A673 (cell line): ENCODE measurements at regions not wholly inside any gene's neighbourhood (a gene's known extent, or its start where the extent isn't known, plus 50 kb on each side); places are given as distances from the start of the nearest gene placed in this dataset.

Experiments
- BruUV-seq: library from RNA; stranded (reverse); fragments of 400-500 nt; replicated peaks from 2 replicates; lab custom pipeline; 2021; lab: Mats Ljungman, UMichigan
- CTCF ChIA-PET: fragments of 300-600 bp; sonication (Branson Sonifier 250); formaldehyde crosslinking; loops from one replicate; lab custom pipeline; 2022; ENCODE audit warnings: antibody characterized with exemption; lab: Charles Lee
- POLR2A ChIA-PET: fragments of 300-600 bp; sonication (Branson Sonifier 250); formaldehyde crosslinking; loops from one replicate; lab custom pipeline; 2022; ENCODE audit warnings: antibody characterized with exemption; ENCODE audit not compliant: low non-redundant PET; lab: Charles Lee
- DNase-seq: peaks from one replicate; pipeline ENCODE4 v3.0.0-alpha.2; 2015; ENCODE audit warnings: low spot score
- H3K27ac ChIP-seq: fragments of 200-600 bp; sonication (generic); 2 replicates; pipeline ENCODE4 v1.5.1; 2016; ENCODE audit warnings: mixed run types, low read depth, mild to moderate bottlenecking, mixed read lengths, antibody characterized with exemption, low read length; ENCODE audit not compliant: poor library complexity, severe bottlenecking
- H3K27me3 ChIP-seq: fragments of 200-600 bp; sonication (generic); replicated peaks from 2 replicates; pipeline ENCODE4 v1.6.1; 2017; ENCODE audit warnings: mixed run types, low read depth, mild to moderate bottlenecking, mixed read lengths, antibody characterized with exemption, low read length; ENCODE audit not compliant: insufficient read depth, poor library complexity
- H3K36me3 ChIP-seq: fragments of 200-600 bp; sonication (generic); 2 replicates; pipeline ENCODE4 v1.6.1; 2016; ENCODE audit warnings: mixed run types, mild to moderate bottlenecking, mixed read lengths, antibody characterized with exemption, low read length; ENCODE audit not compliant: insufficient read depth, poor library complexity, severe bottlenecking
- H3K4me1 ChIP-seq: fragments of 200-600 bp; sonication (generic); 2 replicates; pipeline ENCODE4 v1.6.1; 2017; ENCODE audit warnings: mixed run types, mild to moderate bottlenecking, mixed read lengths, antibody characterized with exemption, low read length; ENCODE audit not compliant: insufficient read depth, poor library complexity, severe bottlenecking
- H3K4me3 ChIP-seq: fragments of 200-600 bp; sonication (generic); 2 replicates; pipeline ENCODE4 v1.5.1; 2016; ENCODE audit warnings: low read depth, mixed run types, mild to moderate bottlenecking, mixed read lengths, low read length; ENCODE audit not compliant: poor library complexity, severe bottlenecking
- H3K9me3 ChIP-seq: fragments of 200-600 bp; sonication (generic); 2 replicates; pipeline ENCODE4 v1.6.1; 2016; ENCODE audit warnings: mixed run types, low read depth, mild to moderate bottlenecking, mixed read lengths, antibody characterized with exemption, low read length; ENCODE audit not compliant: poor library complexity, severe bottlenecking
- EZH2 ChIP-seq: fragments of 200-600 bp; sonication (generic); IDR thresholded peaks from 2 replicates; pipeline ENCODE4 v1.6.1; 2017; ENCODE audit warnings: borderline replicate concordance, low read depth, mild to moderate bottlenecking, mixed read lengths, antibody characterized with exemption, low read length; ENCODE audit not compliant: poor library complexity, severe bottlenecking
- intact Hi-C: fragments of 100-400 bp; cut with micrococcal nuclease; formaldehyde crosslinking; loops from one replicate; pipeline ENCODE4 v1.10.0; 2022; ENCODE audit not compliant: unreplicated experiment
- TF ChIP-seq, protein P1 (sequence below): fragments of 300-800, 200-600 bp; sonication (generic); conservative IDR thresholded peaks from 2 replicates; pipeline ENCODE4 v1.5.1; 2017; ENCODE audit warnings: low read depth, mild to moderate bottlenecking, antibody characterized with exemption, low read length, moderate library complexity, mixed read lengths

DNA sequence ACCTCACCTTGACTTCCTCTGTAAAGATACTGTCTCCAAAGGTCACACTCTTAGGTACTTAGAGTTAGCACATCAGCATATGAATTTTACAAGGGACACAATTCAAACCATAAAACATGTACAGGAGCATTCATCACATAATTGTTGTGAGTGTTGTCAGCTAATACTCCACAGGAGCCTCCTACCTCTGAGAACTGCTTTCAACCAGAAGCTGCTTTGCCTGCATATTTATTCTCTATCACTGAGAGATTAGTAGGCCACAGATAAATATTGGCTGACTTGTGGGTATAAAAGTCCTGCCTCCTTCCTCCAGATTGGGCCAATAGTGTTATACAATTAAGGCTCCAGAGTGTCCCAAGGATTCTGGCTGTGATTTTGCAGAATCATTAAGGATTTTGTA is 1207.0 kb downstream of the XPNPEP1 start:
- ChIA-PET CTCF (no interaction called here), POLR2A (no interaction called here)
- intact Hi-C loops, result no loop called here
- DNase-seq, result no peak
- Histone ChIP-seq H3K4me1 (no peaks in the 10 kb centered on the region), H3K9me3 (peaks cover 3% of the 10 kb centered on the region), H3K36me3 (no peaks in the 10 kb centered on the region), H3K27me3 (no peaks in the 10 kb centered on the region), H3K4me3 (no peak overlapping the region), H3K27ac (no peak overlapping the region)
- TF ChIP-seq, protein P1, sequence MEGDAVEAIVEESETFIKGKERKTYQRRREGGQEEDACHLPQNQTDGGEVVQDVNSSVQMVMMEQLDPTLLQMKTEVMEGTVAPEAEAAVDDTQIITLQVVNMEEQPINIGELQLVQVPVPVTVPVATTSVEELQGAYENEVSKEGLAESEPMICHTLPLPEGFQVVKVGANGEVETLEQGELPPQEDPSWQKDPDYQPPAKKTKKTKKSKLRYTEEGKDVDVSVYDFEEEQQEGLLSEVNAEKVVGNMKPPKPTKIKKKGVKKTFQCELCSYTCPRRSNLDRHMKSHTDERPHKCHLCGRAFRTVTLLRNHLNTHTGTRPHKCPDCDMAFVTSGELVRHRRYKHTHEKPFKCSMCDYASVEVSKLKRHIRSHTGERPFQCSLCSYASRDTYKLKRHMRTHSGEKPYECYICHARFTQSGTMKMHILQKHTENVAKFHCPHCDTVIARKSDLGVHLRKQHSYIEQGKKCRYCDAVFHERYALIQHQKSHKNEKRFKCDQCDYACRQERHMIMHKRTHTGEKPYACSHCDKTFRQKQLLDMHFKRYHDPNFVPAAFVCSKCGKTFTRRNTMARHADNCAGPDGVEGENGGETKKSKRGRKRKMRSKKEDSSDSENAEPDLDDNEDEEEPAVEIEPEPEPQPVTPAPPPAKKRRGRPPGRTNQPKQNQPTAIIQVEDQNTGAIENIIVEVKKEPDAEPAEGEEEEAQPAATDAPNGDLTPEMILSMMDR, result no peak
- no peak for TF ChIP-seq EZH2
- no TSS peak for BruUV-seq

DNA sequence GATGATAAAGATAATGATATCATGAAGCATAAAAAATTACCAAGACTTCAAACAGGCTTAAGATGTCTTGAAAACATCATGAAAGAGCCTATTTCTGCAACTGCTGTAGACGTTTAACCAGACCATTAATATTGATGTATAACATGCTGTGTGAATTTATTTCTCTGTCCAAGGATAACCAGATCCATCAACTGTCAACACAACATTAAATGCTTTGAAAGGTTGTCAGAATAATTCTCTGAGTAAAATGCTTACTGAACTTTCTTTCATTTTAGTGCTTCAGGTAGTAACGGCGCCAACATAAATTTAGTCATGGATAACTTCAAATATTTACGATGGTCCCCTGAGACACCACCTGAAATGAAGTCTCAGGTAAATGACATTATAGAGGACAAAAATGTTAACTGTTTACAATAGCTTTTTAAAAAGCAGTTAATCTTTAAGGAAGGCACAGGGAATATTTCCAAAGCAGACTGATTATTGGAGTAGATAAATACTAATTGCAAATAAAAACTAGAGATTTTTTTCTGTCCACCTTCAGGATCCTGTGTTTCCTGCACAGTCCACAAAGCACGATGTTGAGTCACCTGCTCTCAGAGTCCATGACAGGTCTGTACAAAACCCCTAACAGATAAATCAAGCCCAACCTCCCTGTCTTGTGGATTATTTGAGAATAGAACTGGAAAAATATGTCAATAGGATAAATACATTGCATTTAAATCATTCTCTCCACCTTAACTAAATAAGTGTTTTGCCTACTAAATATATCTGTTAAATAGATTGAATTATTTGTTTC is 1213.2 kb downstream of the XPNPEP1 start:
- intact Hi-C loops, result no loop called here
- Histone ChIP-seq H3K4me3 (no peak overlapping the region), H3K27me3 (no peaks in the 10 kb centered on the region), H3K4me1 (peaks cover 7% of the 10 kb centered on the region), H3K27ac (no peak overlapping the region), H3K9me3 (no peaks in the 10 kb centered on the region), H3K36me3 (no peaks in the 10 kb centered on the region)
- no peak for DNase-seq
- BruUV-seq, result no TSS peak
- ChIA-PET POLR2A (no interaction called here), CTCF (no interaction called here)
- TF ChIP-seq, protein P1, result no peak
- no peak for TF ChIP-seq EZH2

DNA sequence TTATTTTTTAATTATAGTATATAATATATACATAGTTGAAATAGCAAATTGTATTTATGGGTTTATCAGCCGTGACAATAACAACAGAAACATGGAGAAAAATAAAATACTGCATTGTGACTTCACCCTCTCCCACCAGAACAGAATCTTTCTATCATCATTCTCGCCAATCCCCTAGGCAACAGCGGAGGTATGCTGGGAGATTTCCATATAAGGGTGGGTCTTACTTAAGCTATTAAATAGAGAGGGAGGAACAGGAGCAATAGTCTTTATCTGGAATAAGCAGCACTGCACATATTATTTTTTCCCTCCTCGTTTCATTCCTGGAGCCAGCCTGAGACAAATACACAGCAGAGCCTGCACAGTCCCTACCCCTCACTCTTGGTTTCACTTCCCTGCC is 1214.9 kb downstream of the XPNPEP1 start:
- Histone ChIP-seq H3K36me3 (no peaks in the 10 kb centered on the region), H3K4me1 (peaks cover 7% of the 10 kb centered on the region), H3K27me3 (no peaks in the 10 kb centered on the region), H3K9me3 (no peaks in the 10 kb centered on the region), H3K4me3 (no peak overlapping the region), H3K27ac (no peak overlapping the region)
- no peak for TF ChIP-seq EZH2
- TF ChIP-seq, protein P1, result no peak
- ChIA-PET CTCF (no interaction called here), POLR2A (no interaction called here)
- no peak for DNase-seq
- intact Hi-C loops, result no loop called here
- no TSS peak for BruUV-seq
